HEK293T (cell line): ENCODE measurements at regions not wholly inside any gene's neighbourhood (a gene's known extent, or its start where the extent isn't known, plus 50 kb on each side); places are given as distances from the start of the nearest gene placed in this dataset.

Source experiments
- ARNT ChIP-seq: fragments of 450-650 bp; IDR thresholded peaks from 2 replicates; pipeline ENCODE4 v1.6.1; 2017; ENCODE audit warnings: mild to moderate bottlenecking
- BHLHE40 ChIP-seq: fragments of 450-650 bp; IDR thresholded peaks from 2 replicates; pipeline ENCODE4 v1.6.1; 2016; ENCODE audit warnings: mild to moderate bottlenecking, moderate library complexity, borderline replicate concordance
- CTBP1 ChIP-seq: fragments of 450-650 bp; IDR thresholded peaks from 2 replicates; pipeline ENCODE4 v1.6.1; 2016; ENCODE audit warnings: borderline replicate concordance
- FOXA1 ChIP-seq: fragments of 450-650 bp; IDR thresholded peaks from 2 replicates; pipeline ENCODE4 v1.6.1; 2016; ENCODE audit warnings: mild to moderate bottlenecking
- FOXK2 ChIP-seq: fragments of 450-650 bp; IDR thresholded peaks from 2 replicates; pipeline ENCODE4 v1.6.1; 2016; ENCODE audit warnings: mild to moderate bottlenecking
- LEF1 ChIP-seq: fragments of 450-650 bp; IDR thresholded peaks from 2 replicates; pipeline ENCODE4 v1.6.1; 2017; ENCODE audit warnings: mild to moderate bottlenecking, borderline replicate concordance
- NFRKB ChIP-seq: fragments of 450-650 bp; IDR thresholded peaks from 2 replicates; pipeline ENCODE4 v1.6.1; 2016; ENCODE audit warnings: mild to moderate bottlenecking, moderate library complexity
- SP1 ChIP-seq: fragments of 450-650 bp; IDR thresholded peaks from 2 replicates; pipeline ENCODE4 v1.6.1; 2017
- SUZ12 ChIP-seq: fragments of 450-650 bp; IDR thresholded peaks from 2 replicates; pipeline ENCODE4 v1.6.1; 2016; ENCODE audit warnings: mild to moderate bottlenecking
- TARDBP ChIP-seq: fragments of 450-650 bp; IDR thresholded peaks from 2 replicates; pipeline ENCODE4 v1.6.1; 2016
- ZNF384 ChIP-seq: fragments of 450-650 bp; IDR thresholded peaks from 2 replicates; pipeline ENCODE4 v1.6.1; 2016

DNA sequence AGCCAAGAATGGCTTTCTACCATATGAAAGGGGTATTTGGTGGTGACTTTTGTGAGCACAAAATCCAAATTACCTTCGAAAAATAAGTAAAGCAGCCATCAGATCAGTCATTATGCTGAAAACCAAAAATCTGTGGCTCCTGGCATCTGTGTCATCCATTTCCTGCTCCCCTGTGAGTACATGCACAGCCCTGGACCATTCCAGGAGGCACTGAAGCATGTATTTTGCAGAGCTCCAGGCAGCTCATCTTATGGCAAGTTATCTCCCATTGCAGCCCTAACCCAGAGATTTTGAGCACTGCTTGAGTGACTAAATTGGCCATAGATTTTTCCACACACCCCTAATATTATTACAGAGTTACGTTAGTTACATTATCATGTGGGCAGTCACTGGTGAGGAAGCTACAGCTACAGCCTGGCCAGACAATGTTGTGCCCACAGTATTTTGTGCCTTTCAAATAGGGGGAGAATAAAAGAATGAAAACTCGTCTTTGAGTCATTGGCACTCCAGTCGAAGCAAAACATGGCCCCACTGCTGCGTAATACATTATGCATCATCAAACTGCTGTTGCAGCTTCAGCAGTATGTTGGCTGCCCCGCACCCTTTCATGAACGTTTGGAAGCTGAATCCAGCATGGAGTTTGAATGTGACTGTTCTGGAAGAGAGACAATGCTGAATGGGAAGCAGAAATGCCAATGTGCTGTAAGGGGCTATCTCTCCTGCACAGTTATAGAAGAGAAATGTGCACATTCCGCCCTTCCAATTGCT is 702.2 kb downstream of the RNF144A start:
- TF ChIP-seq NFRKB (no peak), LEF1 (no peak), FOXK2 (no peak), ARNT (no peak), BHLHE40 (no peak), SP1 (no peak), CTBP1 (no peak), ZNF384 (no peak), TARDBP (no peak), FOXA1 (no peak), SUZ12 (no peak)
